Spinal cord (tissue), 9 donors: ENCODE measurements at regions not wholly inside any gene's neighbourhood (a gene's known extent, or its start where the extent isn't known, plus 50 kb on each side); places are given as distances from the start of the nearest gene placed in this dataset.
A peak's percentile ranks its signal among the peaks of the same experiment; 100 is the strongest.

Experiments used
- DNase-seq, 6 donors: peaks; one replicate each; pipeline versions ENCODE4 v3.0.0 to v3.0.0-alpha.2; 2013 to 2015; ENCODE audit warnings: low spot score in 6 of 6, low read depth in 4 of 6
- H3K27ac ChIP-seq: one replicate; pipeline ENCODE4 v1.5.1; 2013; ENCODE audit warnings: low read depth, low read length, control low read depth
- H3K27me3 ChIP-seq: one replicate; pipeline ENCODE4 v1.6.1; 2013; ENCODE audit warnings: low read length; ENCODE audit not compliant: control insufficient read depth, insufficient read depth
- H3K36me3 ChIP-seq: one replicate; pipeline ENCODE4 v1.6.1; 2013; ENCODE audit warnings: low read length; ENCODE audit not compliant: control insufficient read depth, insufficient read depth
- H3K4me1 ChIP-seq: one replicate; pipeline ENCODE4 v1.6.1; 2013; ENCODE audit warnings: low read length; ENCODE audit not compliant: control insufficient read depth, insufficient read depth
- H3K4me3 ChIP-seq: one replicate; pipeline ENCODE4 v1.5.1; 2013; ENCODE audit warnings: low read depth, low read length, control low read depth
- H3K9me3 ChIP-seq: one replicate; pipeline ENCODE4 v1.6.1; 2013; ENCODE audit warnings: low read length; ENCODE audit not compliant: control insufficient read depth, insufficient read depth
- WGBS: methylation state at CpG from one replicate; pipeline ENCODE4 v1.1.5; 2013; ENCODE audit warnings: missing lambda C conversion rate; ENCODE audit not compliant: insufficient coverage; 5-methylcytosine and 5-hydroxymethylcytosine counted together
- donor health status: healthy.

DNA sequence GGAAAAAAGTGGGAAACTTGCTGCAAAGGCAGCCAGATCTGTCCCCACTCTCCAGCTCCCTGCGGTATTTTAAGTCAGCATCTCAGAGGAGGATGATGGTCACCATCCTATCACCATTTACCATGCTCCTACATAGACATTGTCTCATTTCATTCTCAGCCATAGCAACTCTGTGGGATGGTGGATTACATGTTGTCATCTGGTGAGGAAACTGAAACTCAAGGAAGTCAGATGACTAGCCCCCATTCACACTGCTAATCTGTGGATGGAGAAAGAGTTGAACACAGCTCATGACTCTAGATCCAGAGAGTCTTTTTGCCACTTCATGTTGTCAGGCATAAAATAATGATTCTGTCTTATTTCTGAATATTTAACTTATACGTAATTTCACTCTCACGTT lies 323.5 kb downstream of the PTTG2 start:
- Histone ChIP-seq H3K36me3 (no peaks in the 10 kb centered on the region), H3K4me1 (no peaks in the 10 kb centered on the region), H3K4me3 (no peak overlapping the region), H3K27me3 (peaks cover 5% of the 10 kb centered on the region), H3K27ac (no peak overlapping the region), H3K9me3 (no peaks in the 10 kb centered on the region)
- WGBS: no CpG with 5 or more reads among the region's 3 CpGs
- no peak for DNase-seq

DNA sequence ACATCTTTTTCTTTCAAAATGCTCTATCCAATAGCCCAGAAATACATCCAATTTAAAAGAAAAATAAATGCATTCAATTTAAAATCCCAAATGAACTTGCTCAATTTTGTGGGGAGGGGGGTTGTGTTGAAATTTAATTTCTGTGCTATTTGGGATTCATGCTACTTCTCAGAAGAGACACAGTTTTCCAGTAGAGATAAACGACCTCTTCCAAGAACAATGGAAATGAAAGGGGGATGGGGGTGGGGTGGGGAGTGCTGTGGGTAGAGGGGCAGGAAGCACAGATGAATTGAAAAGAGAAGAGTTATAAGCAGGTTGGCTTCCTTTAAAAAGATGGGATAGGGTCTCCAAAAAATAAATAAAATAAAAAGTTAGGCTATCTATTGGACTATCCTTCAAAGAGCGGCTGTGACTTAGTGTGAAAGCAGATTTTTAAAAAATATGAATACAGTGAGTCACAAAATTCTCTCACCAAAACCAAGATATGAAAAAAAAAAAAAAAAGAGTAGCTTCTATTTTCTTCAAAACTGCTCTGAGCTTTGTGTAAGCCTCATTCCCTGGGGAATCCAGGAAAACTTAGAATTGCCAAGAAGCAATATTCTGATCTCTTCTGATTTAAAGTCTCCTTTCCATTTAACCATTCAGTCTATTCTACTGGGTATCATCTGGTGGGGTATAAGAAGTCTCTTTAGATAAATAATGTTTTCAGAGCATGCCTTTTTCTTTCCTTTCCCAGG lies 324.3 kb downstream of the PTTG2 start:
- no peak for DNase-seq
- Histone ChIP-seq H3K27me3 (peaks cover 5% of the 10 kb centered on the region), H3K27ac (no peak overlapping the region), H3K36me3 (no peaks in the 10 kb centered on the region), H3K4me1 (no peaks in the 10 kb centered on the region), H3K4me3 (no peak overlapping the region), H3K9me3 (no peaks in the 10 kb centered on the region)
- no CpG with 5 or more reads among the region's 2 CpGs for WGBS

- 21% methylated on average over 4 of the region's 10 CpGs for WGBS
- no peaks in the 10 kb centered on the region for H3K9me3 ChIP-seq
- DNase-seq: peak in 3 of 6 donors; percentile 12 to 83 (median 69)
- H3K4me3 ChIP-seq: no peak overlapping the region
- no peaks in the 10 kb centered on the region for H3K36me3 ChIP-seq
- H3K4me1 ChIP-seq: no peaks in the 10 kb centered on the region
- H3K27me3 ChIP-seq: peaks cover 5% of the 10 kb centered on the region
- H3K27ac ChIP-seq: no peak overlapping the region
Measured at GRCh38 chr4:38287101-38287851, 327.1 kb downstream of the PTTG2 start.

- Histone ChIP-seq H3K9me3 (peaks cover 16% of the 10 kb centered on the region), H3K4me1 (no peaks in the 10 kb centered on the region), H3K4me3 (no peak overlapping the region), H3K36me3 (no peaks in the 10 kb centered on the region), H3K27me3 (peaks cover 5% of the 10 kb centered on the region), H3K27ac (no peak overlapping the region)
- no peak for DNase-seq
- 91% methylated on average over 1 of the region's 1 CpG for WGBS
Measured at GRCh38 chr4:38289553-38289952, 329.4 kb downstream of the PTTG2 start.

GRCh38 chr4:38290366-38290765 lies 330.2 kb downstream of the PTTG2 start:
- H3K27me3 ChIP-seq: peaks cover under 1% of the 10 kb centered on the region
- no peaks in the 10 kb centered on the region for H3K4me1 ChIP-seq
- no peak overlapping the region for H3K27ac ChIP-seq
- peaks cover 16% of the 10 kb centered on the region for H3K9me3 ChIP-seq
- WGBS: no CpG with 5 or more reads among the region's 3 CpGs
- no peak for DNase-seq
- no peaks in the 10 kb centered on the region for H3K36me3 ChIP-seq
- no peak overlapping the region for H3K4me3 ChIP-seq

- Histone ChIP-seq H3K4me1 (no peaks in the 10 kb centered on the region), H3K36me3 (no peaks in the 10 kb centered on the region), H3K9me3 (peaks cover 16% of the 10 kb centered on the region), H3K27me3 (no peaks in the 10 kb centered on the region), H3K4me3 (no peak overlapping the region), H3K27ac (no peak overlapping the region)
- no peak for DNase-seq
- 100% methylated on average over 1 of the region's 1 CpG for WGBS
Measured at GRCh38 chr4:38290914-38291313, 330.7 kb downstream of the PTTG2 start.

GRCh38 chr4:38292529-38292928 lies 332.3 kb downstream of the PTTG2 start:
- Histone ChIP-seq H3K27me3 (no peaks in the 10 kb centered on the region), H3K4me1 (no peaks in the 10 kb centered on the region), H3K4me3 (no peak overlapping the region), H3K36me3 (no peaks in the 10 kb centered on the region), H3K9me3 (peaks cover 16% of the 10 kb centered on the region), H3K27ac (no peak overlapping the region)
- no peak for DNase-seq
- no CpG with 5 or more reads among the region's 1 CpG for WGBS

GRCh38 chr4:38294238-38294637 lies 334.0 kb downstream of the PTTG2 start:
- no peak overlapping the region for H3K4me3 ChIP-seq
- H3K27ac ChIP-seq: no peak overlapping the region
- no peaks in the 10 kb centered on the region for H3K4me1 ChIP-seq
- DNase-seq: no peak
- no CpG with 5 or more reads among the region's 1 CpG for WGBS
- H3K36me3 ChIP-seq: no peaks in the 10 kb centered on the region
- no peaks in the 10 kb centered on the region for H3K27me3 ChIP-seq
- peaks cover 24% of the 10 kb centered on the region for H3K9me3 ChIP-seq

- Histone ChIP-seq H3K27me3 (no peaks in the 10 kb centered on the region), H3K4me3 (no peak overlapping the region), H3K4me1 (no peaks in the 10 kb centered on the region), H3K27ac (no peak overlapping the region), H3K9me3 (peaks cover 33% of the 10 kb centered on the region), H3K36me3 (no peaks in the 10 kb centered on the region)
- 85% methylated on average over 3 of the region's 3 CpGs for WGBS
- no peak for DNase-seq
Measured at GRCh38 chr4:38297061-38297460, 336.9 kb downstream of the PTTG2 start.
